ENCODE measurements at regions not wholly inside any gene's neighbourhood (a gene's known extent, or its start where the extent isn't known, plus 50 kb on each side); places are given as distances from the start of the nearest gene placed in this dataset.

DNA sequence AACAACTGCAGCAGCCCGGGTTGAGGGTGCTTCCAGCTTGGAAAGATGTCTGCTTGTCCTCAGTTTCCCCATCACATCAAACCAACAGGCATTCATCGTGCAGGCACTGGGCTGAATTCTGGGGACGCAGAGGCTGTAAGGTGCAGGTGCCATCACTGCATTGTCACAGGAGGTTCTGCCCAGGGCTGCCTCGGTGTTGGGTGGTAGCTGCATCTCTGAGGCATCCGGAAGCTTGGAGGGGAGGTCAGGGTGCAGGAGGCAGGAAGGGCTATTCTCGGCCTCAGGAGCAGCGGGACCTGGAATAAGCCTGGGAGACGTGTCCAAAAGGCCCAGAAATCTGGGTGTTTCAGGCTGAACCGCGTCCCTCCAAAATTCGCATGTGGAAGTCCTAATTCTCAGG is 134.6 kb downstream of the HMX1 start:
- no peaks in the 10 kb centered on the region for H3K9me1 ChIP-seq (ENCODE audit: control insufficient read depth, extremely low read depth, insufficient read depth, low read length)
- H3K4me3 ChIP-seq (ENCODE audit: control insufficient read depth in 2 of 3, extremely low read depth in 1 of 3, insufficient read depth in 2 of 3, low read depth in 1 of 3, low read length in 3 of 3), result no peak overlapping the region
- no peaks in the 10 kb centered on the region for H3K4me1 ChIP-seq (ENCODE audit: control insufficient read depth, extremely low read depth, insufficient read depth, low read length)
- no peaks in the 10 kb centered on the region for H4K20me1 ChIP-seq (ENCODE audit: control insufficient read depth, extremely low read depth, insufficient read depth, low read length)
- no peaks in the 10 kb centered on the region for H3K27me3 ChIP-seq (ENCODE audit: control insufficient read depth, extremely low read depth, insufficient read depth, low read length)
- TF ChIP-seq EZH2 (IDR thresholded peaks at IDR 0.05; ENCODE audit: low read length) (no peak), CTCF (optimal IDR thresholded peaks at IDR 0.05 in 1 of 3, IDR thresholded peaks at IDR 0.05 in 1 of 3, conservative IDR thresholded peaks at IDR 0.05 in 1 of 3; ENCODE audit: extremely low read depth in 1 of 3, insufficient read depth in 2 of 3, low read length in 3 of 3) (no peak)
- no peak overlapping the region for H2AFZ ChIP-seq (ENCODE audit: control insufficient read depth, low read length)
- DNase-seq (ENCODE audit: low read depth, low spot score), result no peak
- H3K9ac ChIP-seq (ENCODE audit: control insufficient read depth, extremely low read depth, insufficient read depth, low read length), result no peak overlapping the region
- no peaks in the 10 kb centered on the region for H3K79me2 ChIP-seq (ENCODE audit: control insufficient read depth, insufficient read depth, low read length)
- no peaks in the 10 kb centered on the region for H3K36me3 ChIP-seq (ENCODE audit: control insufficient read depth in 2 of 2, extremely low read depth in 1 of 2, insufficient read depth in 2 of 2, low read length in 2 of 2)
- H3K4me2 ChIP-seq (ENCODE audit: control insufficient read depth, extremely low read depth, insufficient read depth, low read depth, low read length), result no peak overlapping the region
- no peak overlapping the region for H3K27ac ChIP-seq (ENCODE audit: control insufficient read depth, insufficient read depth, low read length)
- dilution Hi-C loops (cut with MboI; ENCODE audit: extremely low pct_ligation_motif_present, low sequenced_read_pairs), result no loop called here
- FAIRE-seq, result no peak
- H3K9me3 ChIP-seq (ENCODE audit: control insufficient read depth, low read depth, low read length), result peaks cover 15% of the 10 kb centered on the region

DNA sequence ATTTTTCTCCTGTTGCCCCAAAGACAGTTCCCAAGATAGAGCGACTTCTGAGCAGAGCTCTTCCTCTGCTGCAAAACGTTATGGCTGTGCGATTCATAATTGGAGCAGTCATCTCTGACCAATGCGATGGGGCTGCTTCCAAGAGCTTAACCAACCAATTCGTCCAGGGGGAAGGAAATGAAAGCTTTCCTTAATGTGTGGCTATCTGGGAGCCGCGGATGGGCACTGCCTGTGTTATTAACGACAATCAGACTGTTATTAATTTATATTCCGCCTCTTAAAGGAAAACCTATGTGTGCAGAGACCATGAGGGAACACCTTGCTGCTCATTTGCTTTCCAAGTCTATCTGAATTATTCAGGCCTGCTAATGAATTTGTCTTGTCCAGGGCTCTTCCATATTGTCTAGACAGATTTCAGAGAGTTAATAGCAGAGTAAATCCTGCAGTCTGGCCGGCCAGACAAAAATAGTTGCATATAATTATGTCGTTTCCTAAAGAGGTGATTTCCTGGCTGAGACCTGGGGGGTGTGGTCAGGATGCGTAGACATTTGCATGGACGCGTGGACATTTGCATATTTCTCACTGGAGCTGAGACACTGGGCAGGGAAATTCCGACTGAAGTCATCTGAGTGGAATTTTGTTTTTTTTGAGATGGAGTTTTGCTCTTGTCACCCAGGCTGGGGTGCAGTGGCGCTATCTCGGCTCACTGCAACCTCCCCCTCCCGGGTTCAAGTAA is 135.4 kb downstream of the HMX1 start:
- Histone ChIP-seq H3K9me1 (ENCODE audit: control insufficient read depth, extremely low read depth, insufficient read depth, low read length) (no peaks in the 10 kb centered on the region), H3K4me1 (ENCODE audit: control insufficient read depth, extremely low read depth, insufficient read depth, low read length) (no peaks in the 10 kb centered on the region), H3K27ac (ENCODE audit: control insufficient read depth, insufficient read depth, low read length) (no peak overlapping the region), H2AFZ (ENCODE audit: control insufficient read depth, low read length) (no peak overlapping the region), H3K27me3 (ENCODE audit: control insufficient read depth, extremely low read depth, insufficient read depth, low read length) (no peaks in the 10 kb centered on the region), H3K4me3 (ENCODE audit: control insufficient read depth in 2 of 3, extremely low read depth in 1 of 3, insufficient read depth in 2 of 3, low read depth in 1 of 3, low read length in 3 of 3) (no peak overlapping the region), H3K36me3 (ENCODE audit: control insufficient read depth in 2 of 2, extremely low read depth in 1 of 2, insufficient read depth in 2 of 2, low read length in 2 of 2) (no peaks in the 10 kb centered on the region), H3K4me2 (ENCODE audit: control insufficient read depth, extremely low read depth, insufficient read depth, low read depth, low read length) (no peak overlapping the region), H4K20me1 (ENCODE audit: control insufficient read depth, extremely low read depth, insufficient read depth, low read length) (no peaks in the 10 kb centered on the region), H3K9ac (ENCODE audit: control insufficient read depth, extremely low read depth, insufficient read depth, low read length) (no peak overlapping the region), H3K79me2 (ENCODE audit: control insufficient read depth, insufficient read depth, low read length) (no peaks in the 10 kb centered on the region), H3K9me3 (ENCODE audit: control insufficient read depth, low read depth, low read length) (peaks cover 15% of the 10 kb centered on the region)
- FAIRE-seq, result no peak
- dilution Hi-C loops (cut with MboI; ENCODE audit: extremely low pct_ligation_motif_present, low sequenced_read_pairs), result no loop called here
- TF ChIP-seq CTCF (optimal IDR thresholded peaks at IDR 0.05 in 1 of 3, IDR thresholded peaks at IDR 0.05 in 1 of 3, conservative IDR thresholded peaks at IDR 0.05 in 1 of 3; ENCODE audit: extremely low read depth in 1 of 3, insufficient read depth in 2 of 3, low read length in 3 of 3) (no peak), EZH2 (IDR thresholded peaks at IDR 0.05; ENCODE audit: low read length) (no peak)
- no peak for DNase-seq (ENCODE audit: low read depth, low spot score)
